ENCODE measurements at regions not wholly inside any gene's neighbourhood (a gene's known extent, or its start where the extent isn't known, plus 50 kb on each side); places are given as distances from the start of the nearest gene placed in this dataset.

DNA sequence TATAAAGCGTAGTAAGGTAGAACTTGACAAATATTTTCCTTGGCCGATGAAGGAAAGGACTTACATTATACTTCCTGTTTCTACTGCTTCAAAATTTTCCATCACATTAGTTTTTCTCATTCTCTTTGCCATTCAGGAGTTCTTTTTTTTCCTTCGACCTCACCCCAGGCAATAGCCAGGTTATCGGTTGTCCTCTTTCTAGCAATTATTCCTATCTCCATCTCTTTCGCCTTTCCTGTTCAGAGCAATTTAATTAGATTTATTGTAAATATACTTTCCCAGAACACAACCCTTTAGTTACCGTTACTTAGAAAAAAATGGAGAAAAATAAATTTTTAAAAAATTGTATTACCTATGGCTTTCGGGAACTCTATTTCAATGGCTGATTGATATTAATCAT, 205.2 kb downstream of the KCNJ2 start (continued):
- TF ChIP-seq, protein P1, sequence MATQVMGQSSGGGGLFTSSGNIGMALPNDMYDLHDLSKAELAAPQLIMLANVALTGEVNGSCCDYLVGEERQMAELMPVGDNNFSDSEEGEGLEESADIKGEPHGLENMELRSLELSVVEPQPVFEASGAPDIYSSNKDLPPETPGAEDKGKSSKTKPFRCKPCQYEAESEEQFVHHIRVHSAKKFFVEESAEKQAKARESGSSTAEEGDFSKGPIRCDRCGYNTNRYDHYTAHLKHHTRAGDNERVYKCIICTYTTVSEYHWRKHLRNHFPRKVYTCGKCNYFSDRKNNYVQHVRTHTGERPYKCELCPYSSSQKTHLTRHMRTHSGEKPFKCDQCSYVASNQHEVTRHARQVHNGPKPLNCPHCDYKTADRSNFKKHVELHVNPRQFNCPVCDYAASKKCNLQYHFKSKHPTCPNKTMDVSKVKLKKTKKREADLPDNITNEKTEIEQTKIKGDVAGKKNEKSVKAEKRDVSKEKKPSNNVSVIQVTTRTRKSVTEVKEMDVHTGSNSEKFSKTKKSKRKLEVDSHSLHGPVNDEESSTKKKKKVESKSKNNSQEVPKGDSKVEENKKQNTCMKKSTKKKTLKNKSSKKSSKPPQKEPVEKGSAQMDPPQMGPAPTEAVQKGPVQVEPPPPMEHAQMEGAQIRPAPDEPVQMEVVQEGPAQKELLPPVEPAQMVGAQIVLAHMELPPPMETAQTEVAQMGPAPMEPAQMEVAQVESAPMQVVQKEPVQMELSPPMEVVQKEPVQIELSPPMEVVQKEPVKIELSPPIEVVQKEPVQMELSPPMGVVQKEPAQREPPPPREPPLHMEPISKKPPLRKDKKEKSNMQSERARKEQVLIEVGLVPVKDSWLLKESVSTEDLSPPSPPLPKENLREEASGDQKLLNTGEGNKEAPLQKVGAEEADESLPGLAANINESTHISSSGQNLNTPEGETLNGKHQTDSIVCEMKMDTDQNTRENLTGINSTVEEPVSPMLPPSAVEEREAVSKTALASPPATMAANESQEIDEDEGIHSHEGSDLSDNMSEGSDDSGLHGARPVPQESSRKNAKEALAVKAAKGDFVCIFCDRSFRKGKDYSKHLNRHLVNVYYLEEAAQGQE (IDR thresholded peaks at IDR 0.05): no peak
- no peak for TF ChIP-seq FOXA2 (IDR thresholded peaks at IDR 0.05)
- TF ChIP-seq, protein P2, sequence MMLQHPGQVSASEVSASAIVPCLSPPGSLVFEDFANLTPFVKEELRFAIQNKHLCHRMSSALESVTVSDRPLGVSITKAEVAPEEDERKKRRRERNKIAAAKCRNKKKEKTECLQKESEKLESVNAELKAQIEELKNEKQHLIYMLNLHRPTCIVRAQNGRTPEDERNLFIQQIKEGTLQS (IDR thresholded peaks at IDR 0.05): no peak

DNA sequence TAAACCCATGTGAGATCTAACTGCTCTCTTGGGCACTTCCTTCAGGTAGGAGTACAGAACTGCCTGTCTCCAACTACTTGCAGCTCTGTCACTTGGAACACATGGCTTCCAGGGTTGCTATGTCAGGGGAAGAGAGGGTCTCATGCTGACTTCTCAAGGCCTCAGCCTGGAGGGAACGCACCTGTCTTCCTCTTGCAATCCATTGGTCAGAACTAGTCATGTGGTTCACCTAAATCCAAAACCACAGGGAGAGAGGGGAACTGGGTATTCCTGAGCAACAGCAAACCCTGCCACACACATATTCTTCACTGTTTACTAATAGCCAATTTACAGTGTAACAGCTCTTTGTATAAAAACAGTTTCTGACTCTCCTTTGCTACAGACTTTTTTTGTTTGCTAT, 206.1 kb downstream of the KCNJ2 start:
- WGBS: 58% methylated on average over 1 of the region's 1 CpG
- no peaks in the 10 kb centered on the region for H3K4me1 ChIP-seq (ENCODE audit: control insufficient read depth in 4 of 4, insufficient read depth in 4 of 4, low read length in 3 of 4)
- H3K9ac ChIP-seq (ENCODE audit: low read depth in 1 of 2, low read length in 2 of 2): no peak overlapping the region
- no peak for TF ChIP-seq RXRA (IDR thresholded peaks at IDR 0.05)
- TF ChIP-seq SP1 (IDR thresholded peaks at IDR 0.05): no peak
- no peak for TF ChIP-seq YY1 (IDR thresholded peaks at IDR 0.05)
- TF ChIP-seq, protein P2 (IDR thresholded peaks at IDR 0.05): no peak
- no peak for TF ChIP-seq HNF4G (IDR thresholded peaks at IDR 0.05)
- no peaks in the 10 kb centered on the region for H3K36me3 ChIP-seq (ENCODE audit: control insufficient read depth in 4 of 4, insufficient read depth in 3 of 4, low read depth in 1 of 4, low read length in 3 of 4)
- peaks cover 0 to 3% (median 1%) of the 10 kb centered on the region in 4 donors for H3K27me3 ChIP-seq (ENCODE audit: control insufficient read depth in 4 of 4, insufficient read depth in 4 of 4, low read length in 3 of 4)
- H3K27ac ChIP-seq (ENCODE audit: low read depth in 1 of 2, low read length in 2 of 2): no peak overlapping the region
- no peak overlapping the region for H3K4me3 ChIP-seq (ENCODE audit: low read depth in 1 of 3, low read length in 3 of 3)
- DNase-seq (ENCODE audit: low spot score): no peak
- peaks cover 0 to 1% (median 0%) of the 10 kb centered on the region in 4 donors for H3K9me3 ChIP-seq (ENCODE audit: control insufficient read depth in 4 of 4, low read length in 3 of 4)

DNA sequence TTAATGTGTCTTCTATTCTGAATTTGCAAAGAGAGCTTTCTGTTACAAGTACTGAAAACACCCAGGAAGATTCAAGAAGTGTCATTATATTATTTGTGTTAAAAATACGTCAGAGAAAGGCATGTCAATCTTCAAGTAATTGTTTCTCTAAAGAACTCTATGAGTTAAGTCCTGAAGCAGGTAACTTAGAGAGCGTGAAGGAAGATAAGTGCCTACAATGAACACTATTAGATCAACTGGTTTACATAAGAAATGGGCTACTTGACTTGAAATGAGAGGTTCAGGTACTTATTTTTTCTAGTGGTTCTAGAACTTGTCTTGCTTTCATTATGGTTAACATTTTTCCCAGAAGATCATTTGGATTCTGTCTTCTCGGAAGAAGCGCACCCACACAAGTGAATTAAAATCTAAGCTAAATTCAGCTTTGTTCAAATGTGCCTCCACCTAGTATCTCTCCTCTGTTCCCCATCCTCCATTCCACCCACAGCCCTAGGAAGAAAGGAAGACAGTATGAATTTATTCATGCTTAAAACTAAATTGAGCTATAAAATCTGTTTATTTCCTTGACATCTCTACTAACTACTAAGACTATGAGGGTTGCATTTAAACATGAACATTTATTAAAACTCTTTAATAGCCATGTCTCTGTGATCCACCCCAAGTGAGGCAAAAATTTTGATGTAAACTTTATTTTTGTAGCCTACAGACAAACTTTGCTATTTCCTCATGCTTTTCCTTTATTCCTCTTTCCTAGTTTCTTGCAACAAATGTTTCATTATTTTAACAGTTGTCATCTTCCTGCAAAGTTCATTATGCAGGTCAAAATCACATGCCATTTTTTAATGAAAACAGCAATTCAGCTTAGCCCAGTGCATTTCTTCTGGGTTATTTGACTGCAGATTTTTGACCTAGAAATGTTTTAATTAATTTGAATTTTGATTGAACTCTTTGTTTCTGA, 206.8 kb downstream of the KCNJ2 start:
- TF ChIP-seq TAF1 (conservative IDR thresholded peaks at IDR 0.05): no peak
- no peak for TF ChIP-seq FOXA2 (IDR thresholded peaks at IDR 0.05)
- TF ChIP-seq GABPA (IDR thresholded peaks at IDR 0.05 in 1 of 2, conservative IDR thresholded peaks at IDR 0.05 in 1 of 2): no peak
- TF ChIP-seq RAD21 (IDR thresholded peaks at IDR 0.05): no peak
- TF ChIP-seq, protein P3, sequence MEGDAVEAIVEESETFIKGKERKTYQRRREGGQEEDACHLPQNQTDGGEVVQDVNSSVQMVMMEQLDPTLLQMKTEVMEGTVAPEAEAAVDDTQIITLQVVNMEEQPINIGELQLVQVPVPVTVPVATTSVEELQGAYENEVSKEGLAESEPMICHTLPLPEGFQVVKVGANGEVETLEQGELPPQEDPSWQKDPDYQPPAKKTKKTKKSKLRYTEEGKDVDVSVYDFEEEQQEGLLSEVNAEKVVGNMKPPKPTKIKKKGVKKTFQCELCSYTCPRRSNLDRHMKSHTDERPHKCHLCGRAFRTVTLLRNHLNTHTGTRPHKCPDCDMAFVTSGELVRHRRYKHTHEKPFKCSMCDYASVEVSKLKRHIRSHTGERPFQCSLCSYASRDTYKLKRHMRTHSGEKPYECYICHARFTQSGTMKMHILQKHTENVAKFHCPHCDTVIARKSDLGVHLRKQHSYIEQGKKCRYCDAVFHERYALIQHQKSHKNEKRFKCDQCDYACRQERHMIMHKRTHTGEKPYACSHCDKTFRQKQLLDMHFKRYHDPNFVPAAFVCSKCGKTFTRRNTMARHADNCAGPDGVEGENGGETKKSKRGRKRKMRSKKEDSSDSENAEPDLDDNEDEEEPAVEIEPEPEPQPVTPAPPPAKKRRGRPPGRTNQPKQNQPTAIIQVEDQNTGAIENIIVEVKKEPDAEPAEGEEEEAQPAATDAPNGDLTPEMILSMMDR (IDR thresholded peaks at IDR 0.05; ENCODE audit: low read depth, low read length, missing input control): no peak
- TF ChIP-seq YY1 (IDR thresholded peaks at IDR 0.05): no peak
- TF ChIP-seq, protein P1 (IDR thresholded peaks at IDR 0.05): no peak
- TF ChIP-seq, protein P2 (IDR thresholded peaks at IDR 0.05): no peak
- no peak for TF ChIP-seq RXRA (IDR thresholded peaks at IDR 0.05)
- no peak for TF ChIP-seq HNF4A (conservative IDR thresholded peaks at IDR 0.05)
- no peak overlapping the region for H3K27ac ChIP-seq (ENCODE audit: low read depth in 1 of 2, low read length in 2 of 2)
- H3K36me3 ChIP-seq (ENCODE audit: control insufficient read depth in 4 of 4, insufficient read depth in 3 of 4, low read depth in 1 of 4, low read length in 3 of 4): no peaks in the 10 kb centered on the region
- H3K9ac ChIP-seq (ENCODE audit: low read depth in 1 of 2, low read length in 2 of 2): no peak overlapping the region
- no peak overlapping the region for H3K4me3 ChIP-seq (ENCODE audit: low read depth in 1 of 3, low read length in 3 of 3)
- H3K27me3 ChIP-seq (ENCODE audit: control insufficient read depth in 4 of 4, insufficient read depth in 4 of 4, low read length in 3 of 4): peaks cover 0 to 3% (median 1%) of the 10 kb centered on the region in 4 donors
- no peak for DNase-seq (ENCODE audit: low spot score)
- WGBS: 81% methylated on average over 4 of the region's 4 CpGs
- H3K4me1 ChIP-seq (ENCODE audit: control insufficient read depth in 4 of 4, insufficient read depth in 4 of 4, low read length in 3 of 4): no peaks in the 10 kb centered on the region
- H3K9me3 ChIP-seq (ENCODE audit: control insufficient read depth in 4 of 4, low read length in 3 of 4): peaks cover 0 to 1% (median 0%) of the 10 kb centered on the region in 4 donors

Data from liver (tissue), 8 donors.